ENCODE measurements at regions not wholly inside any gene's neighbourhood (a gene's known extent, or its start where the extent isn't known, plus 50 kb on each side); places are given as distances from the start of the nearest gene placed in this dataset.

DNA sequence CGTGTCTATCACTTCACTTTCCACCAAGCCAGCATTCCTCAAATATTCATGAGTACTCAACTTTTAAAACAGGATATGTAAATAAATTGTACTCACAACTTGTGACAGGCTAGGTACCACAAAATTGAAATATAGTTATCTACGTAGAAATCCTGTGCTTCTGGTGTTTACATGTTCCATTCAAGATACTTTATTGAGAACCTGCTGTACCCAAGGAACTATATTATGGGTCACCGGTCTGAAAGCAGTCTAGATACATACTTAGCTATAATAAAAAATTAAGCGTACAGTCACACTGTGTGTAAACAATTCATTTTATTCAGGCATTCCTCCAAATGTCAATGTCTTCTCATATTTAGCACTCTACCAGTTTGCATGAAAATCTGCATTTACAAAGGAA is 482.2 kb upstream of the SOX9 start:
- no peak overlapping the region for H3K4me2 ChIP-seq
- no peaks in the 10 kb centered on the region for H4K20me1 ChIP-seq (replicated peaks; ENCODE audit: insufficient read depth)
- 0 out of 2 replicates have a peak, but pooled peaks cover 8% of the 10 kb centered on the region for H3K9me2 ChIP-seq (ENCODE audit: insufficient read depth)
- H3K27ac ChIP-seq (ENCODE audit: low read depth), result no peak overlapping the region
- Mint-ChIP-seq H3K27ac (no peak overlapping the region), H3K4me1 (no peaks in the 10 kb centered on the region), H3K36me3 (ENCODE audit: low read depth) (no peaks in the 10 kb centered on the region), H3K4me3 (no peak overlapping the region), H3K27me3 (ENCODE audit: insufficient read depth, low read depth, poor library complexity) (peaks cover 2% of the 10 kb centered on the region), H3K9me3 (no peaks in the 10 kb centered on the region)
- no peaks in the 10 kb centered on the region for H3K36me3 ChIP-seq (ENCODE audit: insufficient read depth)
- H3K79me2 ChIP-seq (replicated peaks; ENCODE audit: insufficient read depth), result no peaks in the 10 kb centered on the region
- H2AFZ ChIP-seq, result no peak overlapping the region
- ATAC-seq (no peak), DNase-seq (ENCODE audit: low spot score) (no peak)
- no peaks in the 10 kb centered on the region for H3K27me3 ChIP-seq (ENCODE audit: insufficient read depth)
- TF ChIP-seq POLR2AphosphoS5 (IDR thresholded peaks at IDR 0.05; ENCODE audit: low read depth) (no peak), ZNF114 (CRISPR knock-in tag; IDR thresholded peaks at IDR 0.05) (no peak), CREB1 (CRISPR knock-in tag; IDR thresholded peaks at IDR 0.05; ENCODE audit: low read depth) (no peak), NANOG (IDR thresholded peaks at IDR 0.05; ENCODE audit: borderline replicate concordance) (no peak), JUNB (IDR thresholded peaks at IDR 0.05; ENCODE audit: unreplicated experiment) (no peak), STAT1 (IDR thresholded peaks at IDR 0.05; ENCODE audit: unreplicated experiment) (no peak), EZH2phosphoT487 (IDR thresholded peaks at IDR 0.05; ENCODE audit: unreplicated experiment) (no peak), ZNF331 (CRISPR knock-in tag; IDR thresholded peaks at IDR 0.05; ENCODE audit: low read depth) (no peak), EZH2 (IDR thresholded peaks at IDR 0.05; ENCODE audit: low read depth, unreplicated experiment) (no peak), CTCF (conservative IDR thresholded peaks at IDR 0.05; ENCODE audit: low read depth in 2 of 2) (no peak)
- TF ChIP-seq, protein P1, sequence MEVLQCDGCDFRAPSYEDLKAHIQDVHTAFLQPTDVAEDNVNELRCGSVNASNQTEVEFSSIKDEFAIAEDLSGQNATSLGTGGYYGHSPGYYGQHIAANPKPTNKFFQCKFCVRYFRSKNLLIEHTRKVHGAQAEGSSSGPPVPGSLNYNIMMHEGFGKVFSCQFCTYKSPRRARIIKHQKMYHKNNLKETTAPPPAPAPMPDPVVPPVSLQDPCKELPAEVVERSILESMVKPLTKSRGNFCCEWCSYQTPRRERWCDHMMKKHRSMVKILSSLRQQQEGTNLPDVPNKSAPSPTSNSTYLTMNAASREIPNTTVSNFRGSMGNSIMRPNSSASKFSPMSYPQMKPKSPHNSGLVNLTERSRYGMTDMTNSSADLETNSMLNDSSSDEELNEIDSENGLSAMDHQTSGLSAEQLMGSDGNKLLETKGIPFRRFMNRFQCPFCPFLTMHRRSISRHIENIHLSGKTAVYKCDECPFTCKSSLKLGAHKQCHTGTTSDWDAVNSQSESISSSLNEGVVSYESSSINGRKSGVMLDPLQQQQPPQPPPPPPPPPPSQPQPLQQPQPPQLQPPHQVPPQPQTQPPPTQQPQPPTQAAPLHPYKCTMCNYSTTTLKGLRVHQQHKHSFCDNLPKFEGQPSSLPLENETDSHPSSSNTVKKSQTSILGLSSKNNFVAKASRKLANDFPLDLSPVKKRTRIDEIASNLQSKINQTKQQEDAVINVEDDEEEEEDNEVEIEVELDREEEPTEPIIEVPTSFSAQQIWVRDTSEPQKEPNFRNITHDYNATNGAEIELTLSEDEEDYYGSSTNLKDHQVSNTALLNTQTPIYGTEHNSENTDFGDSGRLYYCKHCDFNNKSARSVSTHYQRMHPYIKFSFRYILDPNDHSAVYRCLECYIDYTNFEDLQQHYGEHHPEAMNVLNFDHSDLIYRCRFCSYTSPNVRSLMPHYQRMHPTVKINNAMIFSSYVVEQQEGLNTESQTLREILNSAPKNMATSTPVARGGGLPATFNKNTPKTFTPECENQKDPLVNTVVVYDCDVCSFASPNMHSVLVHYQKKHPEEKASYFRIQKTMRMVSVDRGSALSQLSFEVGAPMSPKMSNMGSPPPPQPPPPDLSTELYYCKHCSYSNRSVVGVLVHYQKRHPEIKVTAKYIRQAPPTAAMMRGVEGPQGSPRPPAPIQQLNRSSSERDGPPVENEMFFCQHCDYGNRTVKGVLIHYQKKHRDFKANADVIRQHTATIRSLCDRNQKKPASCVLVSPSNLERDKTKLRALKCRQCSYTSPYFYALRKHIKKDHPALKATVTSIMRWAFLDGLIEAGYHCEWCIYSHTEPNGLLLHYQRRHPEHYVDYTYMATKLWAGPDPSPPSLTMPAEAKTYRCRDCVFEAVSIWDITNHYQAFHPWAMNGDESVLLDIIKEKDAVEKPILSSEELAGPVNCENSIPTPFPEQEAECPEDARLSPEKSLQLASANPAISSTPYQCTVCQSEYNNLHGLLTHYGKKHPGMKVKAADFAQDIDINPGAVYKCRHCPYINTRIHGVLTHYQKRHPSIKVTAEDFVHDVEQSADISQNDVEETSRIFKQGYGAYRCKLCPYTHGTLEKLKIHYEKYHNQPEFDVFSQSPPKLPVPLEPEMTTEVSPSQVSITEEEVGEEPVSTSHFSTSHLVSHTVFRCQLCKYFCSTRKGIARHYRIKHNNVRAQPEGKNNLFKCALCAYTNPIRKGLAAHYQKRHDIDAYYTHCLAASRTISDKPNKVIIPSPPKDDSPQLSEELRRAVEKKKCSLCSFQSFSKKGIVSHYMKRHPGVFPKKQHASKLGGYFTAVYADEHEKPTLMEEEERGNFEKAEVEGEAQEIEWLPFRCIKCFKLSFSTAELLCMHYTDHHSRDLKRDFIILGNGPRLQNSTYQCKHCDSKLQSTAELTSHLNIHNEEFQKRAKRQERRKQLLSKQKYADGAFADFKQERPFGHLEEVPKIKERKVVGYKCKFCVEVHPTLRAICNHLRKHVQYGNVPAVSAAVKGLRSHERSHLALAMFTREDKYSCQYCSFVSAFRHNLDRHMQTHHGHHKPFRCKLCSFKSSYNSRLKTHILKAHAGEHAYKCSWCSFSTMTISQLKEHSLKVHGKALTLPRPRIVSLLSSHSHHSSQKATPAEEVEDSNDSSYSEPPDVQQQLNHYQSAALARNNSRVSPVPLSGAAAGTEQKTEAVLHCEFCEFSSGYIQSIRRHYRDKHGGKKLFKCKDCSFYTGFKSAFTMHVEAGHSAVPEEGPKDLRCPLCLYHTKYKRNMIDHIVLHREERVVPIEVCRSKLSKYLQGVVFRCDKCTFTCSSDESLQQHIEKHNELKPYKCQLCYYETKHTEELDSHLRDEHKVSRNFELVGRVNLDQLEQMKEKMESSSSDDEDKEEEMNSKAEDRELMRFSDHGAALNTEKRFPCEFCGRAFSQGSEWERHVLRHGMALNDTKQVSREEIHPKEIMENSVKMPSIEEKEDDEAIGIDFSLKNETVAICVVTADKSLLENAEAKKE (CRISPR knock-in tag; IDR thresholded peaks at IDR 0.05), result no peak
- TF ChIP-seq, protein P2, sequence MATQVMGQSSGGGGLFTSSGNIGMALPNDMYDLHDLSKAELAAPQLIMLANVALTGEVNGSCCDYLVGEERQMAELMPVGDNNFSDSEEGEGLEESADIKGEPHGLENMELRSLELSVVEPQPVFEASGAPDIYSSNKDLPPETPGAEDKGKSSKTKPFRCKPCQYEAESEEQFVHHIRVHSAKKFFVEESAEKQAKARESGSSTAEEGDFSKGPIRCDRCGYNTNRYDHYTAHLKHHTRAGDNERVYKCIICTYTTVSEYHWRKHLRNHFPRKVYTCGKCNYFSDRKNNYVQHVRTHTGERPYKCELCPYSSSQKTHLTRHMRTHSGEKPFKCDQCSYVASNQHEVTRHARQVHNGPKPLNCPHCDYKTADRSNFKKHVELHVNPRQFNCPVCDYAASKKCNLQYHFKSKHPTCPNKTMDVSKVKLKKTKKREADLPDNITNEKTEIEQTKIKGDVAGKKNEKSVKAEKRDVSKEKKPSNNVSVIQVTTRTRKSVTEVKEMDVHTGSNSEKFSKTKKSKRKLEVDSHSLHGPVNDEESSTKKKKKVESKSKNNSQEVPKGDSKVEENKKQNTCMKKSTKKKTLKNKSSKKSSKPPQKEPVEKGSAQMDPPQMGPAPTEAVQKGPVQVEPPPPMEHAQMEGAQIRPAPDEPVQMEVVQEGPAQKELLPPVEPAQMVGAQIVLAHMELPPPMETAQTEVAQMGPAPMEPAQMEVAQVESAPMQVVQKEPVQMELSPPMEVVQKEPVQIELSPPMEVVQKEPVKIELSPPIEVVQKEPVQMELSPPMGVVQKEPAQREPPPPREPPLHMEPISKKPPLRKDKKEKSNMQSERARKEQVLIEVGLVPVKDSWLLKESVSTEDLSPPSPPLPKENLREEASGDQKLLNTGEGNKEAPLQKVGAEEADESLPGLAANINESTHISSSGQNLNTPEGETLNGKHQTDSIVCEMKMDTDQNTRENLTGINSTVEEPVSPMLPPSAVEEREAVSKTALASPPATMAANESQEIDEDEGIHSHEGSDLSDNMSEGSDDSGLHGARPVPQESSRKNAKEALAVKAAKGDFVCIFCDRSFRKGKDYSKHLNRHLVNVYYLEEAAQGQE (IDR thresholded peaks at IDR 0.05; ENCODE audit: unreplicated experiment), result no peak
- TF ChIP-seq, protein P3, sequence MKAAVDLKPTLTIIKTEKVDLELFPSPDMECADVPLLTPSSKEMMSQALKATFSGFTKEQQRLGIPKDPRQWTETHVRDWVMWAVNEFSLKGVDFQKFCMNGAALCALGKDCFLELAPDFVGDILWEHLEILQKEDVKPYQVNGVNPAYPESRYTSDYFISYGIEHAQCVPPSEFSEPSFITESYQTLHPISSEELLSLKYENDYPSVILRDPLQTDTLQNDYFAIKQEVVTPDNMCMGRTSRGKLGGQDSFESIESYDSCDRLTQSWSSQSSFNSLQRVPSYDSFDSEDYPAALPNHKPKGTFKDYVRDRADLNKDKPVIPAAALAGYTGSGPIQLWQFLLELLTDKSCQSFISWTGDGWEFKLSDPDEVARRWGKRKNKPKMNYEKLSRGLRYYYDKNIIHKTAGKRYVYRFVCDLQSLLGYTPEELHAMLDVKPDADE (IDR thresholded peaks at IDR 0.05), result no peak
- H3F3A ChIP-seq (replicated peaks; ENCODE audit: low read depth), result no peaks in the 10 kb centered on the region
- H3K4me3 ChIP-seq, result no peak overlapping the region
- H3K4me1 ChIP-seq (ENCODE audit: insufficient read depth), result no peaks in the 10 kb centered on the region

Data from GM23338 (cell line).